SU-DHL-6 (cell line): ENCODE measurements at regions not wholly inside any gene's neighbourhood (a gene's known extent, or its start where the extent isn't known, plus 50 kb on each side); places are given as distances from the start of the nearest gene placed in this dataset.

Source experiments
- CTCF ChIP-seq: fragments of 200-600 bp; sonication (generic); IDR thresholded peaks from one replicate; pipeline ENCODE4 v1.5.1; 2017; ENCODE audit warnings: antibody characterized with exemption, mild to moderate bottlenecking, low read length, moderate library complexity; ENCODE audit not compliant: insufficient read depth, poor library complexity, severe bottlenecking
- EZH2phosphoT487 ChIP-seq: fragments of 200-600 bp; sonication (generic), shearing (Covaris generic); conservative IDR thresholded peaks from 2 replicates; pipeline ENCODE4 v1.6.1; 2018; ENCODE audit warnings: mild to moderate bottlenecking, antibody characterized with exemption, low read length, moderate library complexity, mixed read lengths

- TF ChIP-seq CTCF (no peak), EZH2phosphoT487 (no peak)
These were observed 702.4 kb upstream of the FZD8 start for GRCh38 chr10:36344240-36345174.
